MM.1S (cell line): ENCODE measurements at regions not wholly inside any gene's neighbourhood (a gene's known extent, or its start where the extent isn't known, plus 50 kb on each side); places are given as distances from the start of the nearest gene placed in this dataset.

Experiments used
- DNase-seq: peaks from one replicate; pipeline ENCODE4 v3.0.0-alpha.2; 2015
- H2AFZ ChIP-seq: fragments of 300-600 bp; sonication (generic); 2 replicates; pipeline ENCODE4 v1.6.0; 2016; ENCODE audit warnings: antibody characterized with exemption, low read length
- H3F3A ChIP-seq: fragments of 300-600 bp; sonication (generic); 2 replicates; pipeline ENCODE4 v1.6.1; 2016; ENCODE audit warnings: mild to moderate bottlenecking, antibody characterized with exemption, low read length, moderate library complexity, mixed read lengths; ENCODE audit not compliant: insufficient read depth
- H3K27ac ChIP-seq: fragments of 300-600 bp; sonication (generic); 2 replicates; pipeline ENCODE4 v1.5.1; 2016; ENCODE audit warnings: mild to moderate bottlenecking, low read length
- H3K27me3 ChIP-seq: fragments of 300-600 bp; sonication (generic); replicated peaks from 2 replicates; pipeline ENCODE4 v1.6.0; 2016; ENCODE audit warnings: low read length; ENCODE audit not compliant: insufficient read depth
- H3K36me3 ChIP-seq: fragments of 300-600 bp; sonication (generic); replicated peaks from 2 replicates; pipeline ENCODE4 v1.6.1; 2016; ENCODE audit warnings: mild to moderate bottlenecking, low read length, mixed read lengths; ENCODE audit not compliant: insufficient read depth
- H3K4me1 ChIP-seq: fragments of 300-600 bp; sonication (generic); 2 replicates; pipeline ENCODE4 v1.6.1; 2016; ENCODE audit warnings: low read length, mixed read lengths
- H3K4me2 ChIP-seq: fragments of 300-600 bp; sonication (generic); 2 replicates; pipeline ENCODE4 v1.6.0; 2016; ENCODE audit warnings: low read depth, low read length
- H3K4me3 ChIP-seq: fragments of 300-600 bp; sonication (generic); 2 replicates; pipeline ENCODE4 v1.5.1; 2016; ENCODE audit warnings: low read length, mixed read lengths
- H3K79me2 ChIP-seq: fragments of 300-600 bp; sonication (generic); 2 replicates; pipeline ENCODE4 v1.6.1; 2016; ENCODE audit warnings: mixed run types, low read length, mixed read lengths
- H3K9ac ChIP-seq: fragments of 300-600 bp; sonication (generic); 2 replicates; pipeline ENCODE4 v1.6.1; 2016; ENCODE audit warnings: low read length, mixed read lengths
- H3K9me2 ChIP-seq: fragments of 300-600 bp; sonication (generic); replicated peaks from 2 replicates; pipeline ENCODE4 v1.6.1; 2016; ENCODE audit warnings: mild to moderate bottlenecking, low read length, mixed read lengths; ENCODE audit not compliant: insufficient read depth
- H3K9me3 ChIP-seq: fragments of 300-600 bp; sonication (generic); replicated peaks from 2 replicates; pipeline ENCODE4 v1.6.1; 2016; ENCODE audit warnings: mild to moderate bottlenecking, low read length, mixed read lengths; ENCODE audit not compliant: insufficient read depth
- H4K20me1 ChIP-seq: fragments of 300-600 bp; sonication (generic); 2 replicates; pipeline ENCODE4 v1.6.1; 2016; ENCODE audit warnings: mild to moderate bottlenecking, low read length, moderate library complexity, mixed read lengths; ENCODE audit not compliant: insufficient read depth
- EZH2 ChIP-seq: fragments of 300-600 bp; sonication (generic); optimal IDR thresholded peaks from 2 replicates; pipeline ENCODE3; 2017; ENCODE audit warnings: low read depth, mild to moderate bottlenecking, antibody characterized with exemption, low read length, mixed read lengths
- EZH2phosphoT487 ChIP-seq: fragments of 300-600 bp; sonication (generic); IDR thresholded peaks from 2 replicates; pipeline ENCODE4 v1.6.1; 2018; ENCODE audit warnings: antibody characterized with exemption, low read length
- TF ChIP-seq, protein P1 (sequence below): fragments of 300-600 bp; sonication (generic); IDR thresholded peaks from 2 replicates; pipeline ENCODE4 v1.5.1; 2016; ENCODE audit warnings: antibody characterized with exemption, low read length, mixed read lengths

DNA sequence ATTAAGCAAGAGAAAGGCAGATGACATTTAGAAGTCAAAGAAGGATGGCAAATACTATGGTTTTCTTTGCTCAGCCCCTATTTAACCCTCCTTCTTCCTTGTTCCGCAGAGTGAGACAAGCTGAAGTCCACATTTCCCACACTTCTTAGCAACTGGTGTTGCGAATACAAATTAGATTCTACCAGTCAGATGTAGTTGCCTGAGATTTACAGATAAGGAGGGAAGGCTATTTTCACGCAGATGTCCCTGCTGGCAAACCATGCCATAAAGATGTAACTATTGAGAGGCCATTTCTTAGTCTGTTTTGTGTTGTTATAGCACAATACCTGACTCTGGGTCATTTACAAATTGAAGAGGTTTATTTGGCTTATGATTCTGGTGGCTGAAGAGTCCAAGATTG, 84.3 kb downstream of the ZC3H11B start:
- Histone ChIP-seq H3K9me2 (no peaks in the 10 kb centered on the region), H3K9me3 (no peaks in the 10 kb centered on the region), H3K4me1 (no peaks in the 10 kb centered on the region), H3K9ac (no peak overlapping the region), H3K79me2 (no peaks in the 10 kb centered on the region), H3K36me3 (no peaks in the 10 kb centered on the region), H3K4me2 (no peak overlapping the region), H3F3A (no peaks in the 10 kb centered on the region), H3K4me3 (no peak overlapping the region), H2AFZ (no peak overlapping the region), H3K27me3 (no peaks in the 10 kb centered on the region), H3K27ac (no peak overlapping the region), H4K20me1 (no peaks in the 10 kb centered on the region)
- DNase-seq: no peak
- TF ChIP-seq, protein P1, sequence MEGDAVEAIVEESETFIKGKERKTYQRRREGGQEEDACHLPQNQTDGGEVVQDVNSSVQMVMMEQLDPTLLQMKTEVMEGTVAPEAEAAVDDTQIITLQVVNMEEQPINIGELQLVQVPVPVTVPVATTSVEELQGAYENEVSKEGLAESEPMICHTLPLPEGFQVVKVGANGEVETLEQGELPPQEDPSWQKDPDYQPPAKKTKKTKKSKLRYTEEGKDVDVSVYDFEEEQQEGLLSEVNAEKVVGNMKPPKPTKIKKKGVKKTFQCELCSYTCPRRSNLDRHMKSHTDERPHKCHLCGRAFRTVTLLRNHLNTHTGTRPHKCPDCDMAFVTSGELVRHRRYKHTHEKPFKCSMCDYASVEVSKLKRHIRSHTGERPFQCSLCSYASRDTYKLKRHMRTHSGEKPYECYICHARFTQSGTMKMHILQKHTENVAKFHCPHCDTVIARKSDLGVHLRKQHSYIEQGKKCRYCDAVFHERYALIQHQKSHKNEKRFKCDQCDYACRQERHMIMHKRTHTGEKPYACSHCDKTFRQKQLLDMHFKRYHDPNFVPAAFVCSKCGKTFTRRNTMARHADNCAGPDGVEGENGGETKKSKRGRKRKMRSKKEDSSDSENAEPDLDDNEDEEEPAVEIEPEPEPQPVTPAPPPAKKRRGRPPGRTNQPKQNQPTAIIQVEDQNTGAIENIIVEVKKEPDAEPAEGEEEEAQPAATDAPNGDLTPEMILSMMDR: no peak
- TF ChIP-seq EZH2phosphoT487 (no peak), EZH2 (no peak)

GRCh38 chr1:219527994-219528393, 84.9 kb downstream of the ZC3H11B start:
- Histone ChIP-seq H3K4me2 (no peak overlapping the region), H3K4me3 (no peak overlapping the region), H3K9me2 (no peaks in the 10 kb centered on the region), H3K27ac (no peak overlapping the region), H3F3A (no peaks in the 10 kb centered on the region), H3K36me3 (no peaks in the 10 kb centered on the region), H3K27me3 (no peaks in the 10 kb centered on the region), H2AFZ (no peak overlapping the region), H4K20me1 (no peaks in the 10 kb centered on the region), H3K9ac (no peak overlapping the region), H3K9me3 (no peaks in the 10 kb centered on the region), H3K79me2 (no peaks in the 10 kb centered on the region), H3K4me1 (no peaks in the 10 kb centered on the region)
- TF ChIP-seq, protein P1: no peak
- TF ChIP-seq EZH2phosphoT487 (no peak), EZH2 (no peak)
- no peak for DNase-seq

DNA sequence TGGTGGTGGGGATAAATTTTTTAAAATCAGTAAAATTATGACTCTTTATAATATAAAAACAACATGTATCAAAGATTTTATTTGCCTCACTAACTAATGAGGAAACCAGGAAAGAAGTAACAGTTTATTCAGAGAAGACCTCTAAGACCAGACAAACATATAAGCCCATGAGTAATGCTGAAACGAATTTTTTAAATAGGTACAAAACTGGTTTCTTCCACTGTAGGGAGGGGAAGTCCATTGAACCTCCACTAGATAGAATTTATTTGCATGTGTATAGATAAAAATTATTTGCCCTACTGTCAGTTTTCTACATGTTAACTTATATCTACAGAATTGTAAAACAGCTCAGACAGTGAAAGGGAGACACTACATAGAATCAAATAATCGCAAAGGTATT, 86.8 kb downstream of the ZC3H11B start:
- Histone ChIP-seq H3K9me3 (no peaks in the 10 kb centered on the region), H3K27ac (no peak overlapping the region), H3K79me2 (no peaks in the 10 kb centered on the region), H3K4me2 (no peak overlapping the region), H4K20me1 (no peaks in the 10 kb centered on the region), H3K9ac (no peak overlapping the region), H2AFZ (no peak overlapping the region), H3K9me2 (no peaks in the 10 kb centered on the region), H3K36me3 (no peaks in the 10 kb centered on the region), H3K27me3 (no peaks in the 10 kb centered on the region), H3K4me3 (no peak overlapping the region), H3K4me1 (no peaks in the 10 kb centered on the region), H3F3A (no peaks in the 10 kb centered on the region)
- DNase-seq: no peak
- TF ChIP-seq, protein P1: no peak
- TF ChIP-seq EZH2phosphoT487 (no peak), EZH2 (no peak)
